Mucosa of descending colon (tissue), 3 donors: ENCODE measurements at regions not wholly inside any gene's neighbourhood (a gene's known extent, or its start where the extent isn't known, plus 50 kb on each side); places are given as distances from the start of the nearest gene placed in this dataset.

Experiments used
- ATAC-seq: fragments of 200-7000 bp; cut with Tn5 transposase; one replicate; pipeline ENCODE4 v1.9.1; 2020; ENCODE audit warnings: mild to moderate bottlenecking, moderate library complexity
- DNase-seq, 3 donors: peaks; one replicate each; pipeline ENCODE4 v3.0.0-alpha.2; 2020
- H3K36me3 ChIP-seq: fragments of 200-600 bp; one replicate; pipeline ENCODE4 v1.8.0; 2021; ENCODE audit warnings: low read depth, mild to moderate bottlenecking
- H3K4me1 ChIP-seq: fragments of 200-600 bp; one replicate; pipeline ENCODE4 v1.8.0; 2021; ENCODE audit warnings: low read depth, mild to moderate bottlenecking
- H3K4me3 ChIP-seq: fragments of 200-600 bp; one replicate; pipeline ENCODE4 v1.8.0; 2021; ENCODE audit warnings: mild to moderate bottlenecking
- H3K9me3 ChIP-seq: fragments of 200-600 bp; one replicate; pipeline ENCODE4 v1.8.0; 2021; ENCODE audit warnings: mild to moderate bottlenecking
- CTCF ChIP-seq: fragments of 200-600 bp; IDR thresholded peaks from one replicate; pipeline ENCODE4 v1.8.0; 2022; ENCODE audit warnings: antibody characterized with exemption, mild to moderate bottlenecking
- intact Hi-C, 2 donors: fragments of 100-400 bp; cut with DNase I in 1 of 2; cut with micrococcal nuclease in 1 of 2; formaldehyde crosslinking; loops; one replicate each; pipeline versions ENCODE4 v1.11.0 to v1.11.1; 2022; cut with DNase I, micrococcal nuclease
- donor health status: DM: no; HTN: no; CAD: no; lungs with moderate emphysema.
- donor health status: DM: no; HTN: no; CAD: no.
- donor health status: DM: no; HTN: yes; CAD: no.

GRCh38 chr12:111157486-111157885 lies 211.4 kb downstream of the PHETA1 start:
- Histone ChIP-seq H3K36me3 (no peaks in the 10 kb centered on the region), H3K9me3 (no peaks in the 10 kb centered on the region), H3K4me1 (no peaks in the 10 kb centered on the region), H3K4me3 (no peak overlapping the region)
- no peak for ATAC-seq
- DNase-seq: no peak
- intact Hi-C loops: no loop called here
- no peak for TF ChIP-seq CTCF

- ATAC-seq (no peak), DNase-seq (no peak)
- TF ChIP-seq CTCF: no peak
- H3K4me3 ChIP-seq: no peak overlapping the region
- no peaks in the 10 kb centered on the region for H3K36me3 ChIP-seq
- H3K4me1 ChIP-seq: no peaks in the 10 kb centered on the region
- intact Hi-C loops: no loop called here
- H3K9me3 ChIP-seq: no peaks in the 10 kb centered on the region
Observed at GRCh38 chr12:111156304-111156703, 212.6 kb downstream of the PHETA1 start.

- no peaks in the 10 kb centered on the region for H3K4me1 ChIP-seq
- no peak overlapping the region for H3K4me3 ChIP-seq
- ATAC-seq: no peak
- H3K36me3 ChIP-seq: no peaks in the 10 kb centered on the region
- DNase-seq: no peak
- intact Hi-C loops: no loop called here
- H3K9me3 ChIP-seq: no peaks in the 10 kb centered on the region
- no peak for TF ChIP-seq CTCF
Observed at GRCh38 chr12:111155521-111155920, 213.4 kb downstream of the PHETA1 start.

- Histone ChIP-seq H3K4me3 (no peak overlapping the region), H3K9me3 (no peaks in the 10 kb centered on the region), H3K36me3 (no peaks in the 10 kb centered on the region), H3K4me1 (no peaks in the 10 kb centered on the region)
- no peak for TF ChIP-seq CTCF
- DNase-seq (no peak), ATAC-seq (no peak)
- intact Hi-C loops: no loop called here
Observed at GRCh38 chr12:111155020-111155419, 213.9 kb downstream of the PHETA1 start.

- H3K4me1 ChIP-seq: no peaks in the 10 kb centered on the region
- H3K36me3 ChIP-seq: no peaks in the 10 kb centered on the region
- no peak for TF ChIP-seq CTCF
- intact Hi-C loops: no loop called here
- H3K4me3 ChIP-seq: no peak overlapping the region
- H3K9me3 ChIP-seq: no peaks in the 10 kb centered on the region
- ATAC-seq: no peak
- no peak for DNase-seq
Observed at GRCh38 chr12:111154147-111154834, 214.6 kb downstream of the PHETA1 start.

- Histone ChIP-seq H3K4me1 (no peaks in the 10 kb centered on the region), H3K9me3 (no peaks in the 10 kb centered on the region), H3K4me3 (no peak overlapping the region), H3K36me3 (no peaks in the 10 kb centered on the region)
- ATAC-seq: no peak
- intact Hi-C loops: no loop called here
- no peak for TF ChIP-seq CTCF
- no peak for DNase-seq
Observed at GRCh38 chr12:111152561-111152960, 216.3 kb downstream of the PHETA1 start.
